GM23248 (cell line): ENCODE measurements at regions not wholly inside any gene's neighbourhood (a gene's known extent, or its start where the extent isn't known, plus 50 kb on each side); places are given as distances from the start of the nearest gene placed in this dataset.

Source experiments
- EZH2 ChIP-seq: fragments of 200-600 bp; sonication (generic); IDR thresholded peaks from 2 replicates; pipeline ENCODE4 v1.6.1; 2018; ENCODE audit warnings: antibody characterized with exemption, mild to moderate bottlenecking; ENCODE audit not compliant: insufficient read depth, poor library complexity, severe bottlenecking
- EZH2phosphoT487 ChIP-seq: fragments of 200-600 bp; sonication (generic); IDR thresholded peaks from 2 replicates; pipeline ENCODE4 v1.6.1; 2018; ENCODE audit warnings: antibody characterized with exemption, moderate library complexity, mild to moderate bottlenecking, low read depth; ENCODE audit not compliant: insufficient read depth

GRCh38 chr7:25294624-25295023, 66.3 kb upstream of the NPVF start:
- TF ChIP-seq EZH2phosphoT487: no peak
- TF ChIP-seq EZH2: no peak
